Hematopoietic multipotent progenitor cell treated with erythropoietin and hydrocortisone succinate and interleukin-3 and kit ligand, for 15 days (in vitro differentiated cells): ENCODE measurements at regions not wholly inside any gene's neighbourhood (a gene's known extent, or its start where the extent isn't known, plus 50 kb on each side); places are given as distances from the start of the nearest gene placed in this dataset.

Experiments used
- DNase-seq: peaks from one replicate; pipeline ENCODE4 v3.0.0-alpha.2; 2015; ENCODE audit warnings: low spot score

GRCh38 chr19:31804668-31805067, 455.4 kb upstream of the TSHZ3 start:
- no peak for DNase-seq

GRCh38 chr19:31810536-31811109, 461.4 kb upstream of the TSHZ3 start:
- DNase-seq: no peak

- no peak for DNase-seq
These were observed 468.9 kb upstream of the TSHZ3 start for GRCh38 chr19:31817971-31818797.

GRCh38 chr19:31818798-31819105, 469.5 kb upstream of the TSHZ3 start:
- DNase-seq: no peak

- DNase-seq: no peak
These were observed 470.6 kb upstream of the TSHZ3 start for GRCh38 chr19:31819837-31820236.

- no peak for DNase-seq
These were observed 472.1 kb upstream of the TSHZ3 start for GRCh38 chr19:31821346-31821745.

GRCh38 chr19:31825134-31826094, 476.2 kb upstream of the TSHZ3 start:
- no peak for DNase-seq

GRCh38 chr19:31826325-31826724, 477.1 kb upstream of the TSHZ3 start:
- DNase-seq: no peak

GRCh38 chr19:31831421-31832175, 482.4 kb upstream of the TSHZ3 start:
- DNase-seq: no peak

GRCh38 chr19:31832176-31832548, 482.9 kb upstream of the TSHZ3 start:
- DNase-seq: no peak

GRCh38 chr19:31834070-31834469, 484.8 kb upstream of the TSHZ3 start:
- DNase-seq: no peak

- no peak for DNase-seq
These were observed 489.1 kb upstream of the TSHZ3 start for GRCh38 chr19:31838163-31838815.

- no peak for DNase-seq
These were observed 491.1 kb upstream of the TSHZ3 start for GRCh38 chr19:31840371-31840770.

- no peak for DNase-seq
These were observed 492.5 kb upstream of the TSHZ3 start for GRCh38 chr19:31841755-31842154.

GRCh38 chr19:31863122-31863521, 482.3 kb upstream of the ZNF507 start:
- no peak for DNase-seq

- no peak for DNase-seq
These were observed 471.1 kb upstream of the ZNF507 start for GRCh38 chr19:31874313-31874712.

- no peak for DNase-seq
These were observed 469.8 kb upstream of the ZNF507 start for GRCh38 chr19:31875591-31875990.

- DNase-seq: no peak
These were observed 465.1 kb upstream of the ZNF507 start for GRCh38 chr19:31880283-31880682.

GRCh38 chr19:31881988-31882387, 463.4 kb upstream of the ZNF507 start:
- no peak for DNase-seq

GRCh38 chr19:31882709-31883108, 462.7 kb upstream of the ZNF507 start:
- no peak for DNase-seq

- no peak for DNase-seq
These were observed 462.0 kb upstream of the ZNF507 start for GRCh38 chr19:31883296-31883990.
